ENCODE measurements at regions not wholly inside any gene's neighbourhood (a gene's known extent, or its start where the extent isn't known, plus 50 kb on each side); places are given as distances from the start of the nearest gene placed in this dataset.

DNA sequence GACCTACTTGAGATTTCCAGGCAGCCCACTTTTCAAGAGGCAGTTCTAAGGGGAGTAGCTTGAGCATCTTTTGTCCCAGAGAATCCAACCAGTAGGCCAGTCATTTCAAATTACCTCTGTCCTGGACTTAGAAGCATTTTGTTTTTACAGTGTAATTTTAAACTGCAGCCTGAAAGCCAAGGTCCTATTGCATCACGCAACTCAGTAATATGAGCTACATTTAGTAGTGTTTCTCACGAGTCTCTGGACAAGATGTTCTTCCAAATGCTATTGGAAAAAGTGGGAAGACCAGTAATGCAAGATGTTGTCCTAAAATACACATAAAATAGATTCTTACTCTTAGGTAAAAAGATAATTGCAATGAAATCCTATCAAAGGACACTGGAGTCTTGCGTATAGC, 182.5 kb upstream of the ARX start:
- TF ChIP-seq CTCF (conservative IDR thresholded peaks at IDR 0.05) (no peak), ZFX (IDR thresholded peaks at IDR 0.05) (no peak)
